GM18858 (cell line): ENCODE measurements at regions not wholly inside any gene's neighbourhood (a gene's known extent, or its start where the extent isn't known, plus 50 kb on each side); places are given as distances from the start of the nearest gene placed in this dataset.
A peak's percentile ranks its signal among the peaks of the same experiment; 100 is the strongest.
"Not testable (repeated sequence)": the region's sequence is repeated elsewhere in the genome, so short reads cannot be mapped to it uniquely, and the experiment has no call there.

Source experiments
- ATAC-seq: cut with Tn5 transposase; IDR thresholded peaks from one replicate; pipeline ENCODE4 v1.9.1; 2021; ENCODE audit not compliant: unreplicated experiment

- no peak for ATAC-seq
Observed at GRCh38 chr13:33340631-33341030, 55.1 kb upstream of the STARD13 start.

GRCh38 chr13:33341861-33342452 lies 56.4 kb upstream of the STARD13 start:
- ATAC-seq, result no peak

DNA sequence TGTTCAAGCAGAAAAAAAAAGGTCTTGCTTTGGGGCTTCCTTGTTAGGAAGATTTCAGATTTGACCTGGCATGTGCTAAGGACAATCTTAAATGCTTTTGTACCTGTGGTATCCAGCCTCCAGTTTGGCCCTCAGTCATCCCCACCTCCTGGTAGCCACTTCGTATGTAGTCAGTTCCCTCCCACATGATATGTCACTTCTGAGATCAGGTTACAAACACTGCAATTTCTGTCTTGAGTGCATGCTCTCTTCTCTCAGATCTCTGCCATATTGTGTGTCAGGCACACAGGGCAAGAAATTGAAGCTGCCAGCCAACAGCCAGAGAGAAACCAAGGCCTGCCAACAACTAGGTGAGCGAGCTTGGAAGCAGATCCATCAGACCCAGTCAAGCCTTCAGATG lies 60.3 kb upstream of the STARD13 start:
- ATAC-seq, result no peak

GRCh38 chr13:33347861-33348260 lies 62.3 kb upstream of the STARD13 start:
- no peak for ATAC-seq

- no peak for ATAC-seq
Observed at GRCh38 chr13:33348366-33348765, 62.8 kb upstream of the STARD13 start.

- no peak for ATAC-seq
Observed at GRCh38 chr13:33349288-33349985, 63.9 kb upstream of the STARD13 start.

GRCh38 chr13:33349986-33350826 lies 64.7 kb upstream of the STARD13 start:
- ATAC-seq, result no peak

DNA sequence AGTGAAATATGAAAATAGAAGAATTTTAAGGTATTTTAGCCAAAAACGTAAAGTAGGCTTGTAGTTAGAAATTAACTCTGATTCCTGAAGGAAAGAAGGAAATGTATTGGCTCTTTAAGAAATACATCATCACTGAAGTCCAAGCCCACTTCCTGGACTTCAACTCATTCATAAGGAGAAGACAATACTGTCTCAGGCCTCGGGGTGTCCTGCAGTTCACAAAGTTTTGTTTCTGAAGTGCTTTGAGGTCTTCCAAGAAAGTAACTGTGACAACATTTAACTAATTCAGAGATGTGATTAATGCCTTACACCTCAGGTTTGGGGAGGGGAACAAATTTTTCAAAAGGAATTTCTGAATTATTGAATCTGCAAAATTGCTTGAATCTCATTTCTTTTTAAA lies 65.8 kb upstream of the STARD13 start:
- ATAC-seq, result no peak

DNA sequence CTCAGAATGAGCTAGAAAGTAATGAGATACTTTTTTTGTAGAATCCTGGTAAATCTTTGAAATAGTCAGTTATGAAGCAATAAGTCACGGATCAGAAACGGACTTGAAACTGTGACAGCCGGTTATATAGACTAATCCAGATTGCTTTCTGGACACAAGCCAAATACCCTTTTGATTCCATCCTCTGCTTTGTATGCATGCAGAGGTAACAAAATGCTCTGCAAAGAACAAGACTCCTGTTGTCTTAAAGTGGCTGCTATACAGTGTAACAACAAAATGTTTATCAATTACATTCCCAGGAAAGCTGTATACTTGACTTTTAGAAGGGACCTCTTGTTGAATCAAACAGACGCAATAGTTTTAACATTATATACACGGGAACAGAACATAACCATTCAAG lies 66.5 kb upstream of the STARD13 start:
- ATAC-seq, result no peak

DNA sequence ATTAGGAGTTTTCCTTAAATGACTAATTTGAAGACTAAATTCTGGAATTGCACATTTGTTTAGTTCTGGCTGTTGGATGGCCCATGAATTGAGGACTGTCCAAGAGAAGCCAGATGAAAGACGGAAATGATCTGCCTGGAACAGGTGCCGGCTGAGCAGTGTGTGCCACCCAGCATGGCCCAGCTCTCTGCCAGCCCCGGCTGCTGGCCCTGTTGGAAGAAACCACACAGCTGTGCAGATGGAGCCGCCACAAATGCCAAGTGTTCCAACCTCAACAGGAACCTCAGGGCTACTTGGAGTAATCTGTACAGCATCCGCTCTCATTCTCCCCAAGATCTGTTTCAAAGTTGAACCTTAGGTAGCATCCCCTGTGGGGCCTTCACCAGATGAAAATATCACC lies 67.0 kb upstream of the STARD13 start:
- ATAC-seq, result no peak

DNA sequence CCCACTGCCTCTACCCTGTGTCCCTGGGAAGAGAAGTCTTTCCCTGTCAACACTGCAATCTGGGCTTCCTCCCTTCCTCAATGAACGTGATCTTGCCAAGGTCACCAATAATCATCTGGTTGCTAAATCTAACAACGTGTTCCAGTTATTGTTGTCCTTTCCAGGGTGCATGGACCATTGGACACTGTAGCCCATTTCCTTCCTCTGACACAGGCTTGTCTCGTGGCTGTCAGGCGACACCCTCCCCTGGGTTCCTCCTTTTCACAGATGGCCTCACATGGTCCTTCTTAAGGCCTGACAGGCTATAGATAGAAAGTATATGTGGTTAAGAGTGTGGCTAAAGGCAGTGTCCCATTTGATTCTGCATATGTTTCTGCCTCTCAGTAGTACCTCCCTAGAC lies 67.7 kb upstream of the STARD13 start:
- ATAC-seq, result peak; percentile 76

- no peak for ATAC-seq
Observed at GRCh38 chr13:33353646-33354045, 68.1 kb upstream of the STARD13 start.

DNA sequence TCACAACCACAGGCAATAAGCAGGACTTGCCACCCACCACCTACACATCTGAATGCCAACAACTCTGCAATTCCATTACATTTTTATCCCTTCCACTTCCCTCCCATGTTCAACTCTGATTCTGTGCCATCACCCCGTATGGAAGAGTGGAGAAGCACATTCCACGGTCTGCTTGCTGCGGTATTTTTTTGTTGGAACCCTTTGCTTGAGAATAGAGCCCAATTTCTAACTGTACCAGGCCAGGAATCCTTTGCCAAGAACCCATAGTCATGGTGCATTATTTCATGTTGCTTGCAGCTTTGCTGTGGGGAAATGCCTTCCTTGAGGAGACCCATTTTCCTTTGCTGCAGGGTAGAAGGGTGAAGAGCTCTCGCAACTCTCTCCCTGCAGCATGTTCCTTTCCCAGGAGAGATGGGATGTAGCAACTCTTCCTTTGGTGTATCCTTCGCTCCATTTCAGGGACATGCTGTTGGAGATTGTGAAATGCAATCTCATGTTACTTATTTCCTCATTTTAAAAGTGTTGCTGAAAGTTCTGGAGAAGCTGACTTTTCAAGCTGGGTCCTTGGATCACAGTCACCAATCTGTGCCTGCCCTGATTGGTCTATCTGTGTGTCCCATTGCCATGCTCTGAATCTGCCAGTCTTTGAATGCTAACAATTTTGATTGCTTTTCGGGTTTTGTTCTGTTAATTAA lies 69.8 kb upstream of the STARD13 start:
- ATAC-seq, result no peak

DNA sequence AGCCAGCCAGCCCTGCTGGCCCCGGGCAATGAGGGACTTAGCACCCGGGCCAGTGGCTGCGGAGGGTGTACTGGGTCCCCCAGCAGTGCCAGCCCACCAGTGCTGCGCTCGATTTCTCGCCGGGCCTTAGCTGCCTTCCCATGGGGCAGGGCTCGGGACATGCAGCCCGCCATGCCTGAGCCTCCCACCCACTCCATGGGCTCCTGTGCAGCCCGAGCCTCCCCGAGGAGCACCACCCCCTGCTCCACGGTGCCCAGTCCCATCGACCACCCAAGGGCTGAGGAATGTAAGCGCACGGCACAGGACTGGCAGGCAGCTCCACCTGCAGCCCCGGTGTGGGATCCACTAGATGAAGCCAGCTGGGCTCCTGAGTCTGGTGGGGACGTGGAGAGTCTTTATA lies 72.5 kb upstream of the STARD13 start:
- not testable (repeated sequence) for ATAC-seq

GRCh38 chr13:33362986-33363727 lies 77.6 kb upstream of the STARD13 start:
- no peak for ATAC-seq

GRCh38 chr13:33364192-33364591 lies 78.6 kb upstream of the STARD13 start:
- no peak for ATAC-seq

DNA sequence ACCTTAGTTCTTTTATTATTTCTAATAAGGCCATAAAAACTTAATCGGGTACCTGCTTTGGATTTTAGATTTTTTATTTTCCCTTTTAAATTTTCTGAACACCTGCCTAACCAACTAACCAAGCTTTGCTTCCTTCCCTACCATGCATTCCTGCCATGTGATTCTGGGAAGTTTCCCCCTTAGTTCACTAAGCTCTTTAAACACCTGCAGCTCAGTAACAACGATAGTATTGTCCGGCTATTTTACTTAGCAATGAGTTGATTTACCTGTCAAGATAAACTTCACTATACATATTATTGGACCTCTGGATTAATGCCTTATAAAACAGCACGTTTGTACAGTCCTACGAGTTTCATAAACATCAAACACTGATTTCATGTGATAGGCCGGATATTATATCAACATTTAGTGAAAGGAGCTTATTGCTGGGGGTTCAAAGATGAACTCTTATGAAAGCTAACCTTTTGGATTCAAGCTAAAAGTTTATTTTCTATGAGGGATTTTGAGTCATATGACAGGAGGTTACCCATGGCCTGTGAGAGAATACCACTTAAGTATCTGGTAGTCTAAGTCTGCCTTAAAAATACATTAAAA lies 81.0 kb upstream of the STARD13 start:
- no peak for ATAC-seq

GRCh38 chr13:33367171-33367895 lies 81.8 kb upstream of the STARD13 start:
- ATAC-seq, result no peak

DNA sequence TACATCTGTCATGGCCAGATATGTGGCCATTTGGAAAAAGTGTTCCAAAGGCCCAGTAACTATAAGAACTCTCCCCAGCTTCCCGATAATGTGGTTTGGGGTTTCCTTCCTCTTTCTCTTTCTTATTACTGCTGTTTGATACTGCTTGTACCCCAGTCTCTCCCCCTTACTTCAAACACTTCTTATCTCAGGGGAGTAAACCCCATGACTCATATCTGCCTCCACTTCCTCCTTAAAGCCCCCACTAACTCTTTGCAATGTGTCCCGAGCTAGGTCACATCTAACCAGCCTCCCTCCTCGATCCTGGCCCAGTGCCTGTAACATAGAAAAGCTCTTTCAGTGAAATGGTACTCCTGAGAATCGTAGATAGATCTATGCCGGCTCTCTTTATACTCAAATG lies 82.4 kb upstream of the STARD13 start:
- ATAC-seq, result peak; percentile 76

DNA sequence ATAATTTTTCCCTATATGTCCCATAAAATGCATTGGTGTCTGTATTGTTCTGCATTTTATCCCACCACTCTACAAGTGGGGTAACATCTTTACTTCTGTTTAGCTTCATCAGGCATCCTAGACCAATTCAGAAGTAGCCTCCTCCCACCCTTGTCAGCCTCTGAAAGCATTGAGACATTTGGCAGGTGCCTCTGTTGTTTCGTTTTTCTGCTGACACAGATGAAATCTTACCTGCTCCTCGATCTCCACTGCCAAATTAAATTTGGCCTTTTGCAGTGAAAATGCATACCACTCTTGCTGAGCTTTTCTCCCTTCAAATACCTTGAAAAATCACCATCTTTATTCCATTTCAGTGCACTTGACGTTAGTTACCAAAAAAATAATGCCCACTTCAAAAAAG lies 83.5 kb upstream of the STARD13 start:
- ATAC-seq, result no peak
